GM21390 (cell line): ENCODE measurements at regions not wholly inside any gene's neighbourhood (a gene's known extent, or its start where the extent isn't known, plus 50 kb on each side); places are given as distances from the start of the nearest gene placed in this dataset.
"Not testable (repeated sequence)": the region's sequence is repeated elsewhere in the genome, so short reads cannot be mapped to it uniquely, and the experiment has no call there.

ENCODE experiments used
- ATAC-seq: cut with Tn5 transposase; IDR thresholded peaks from one replicate; pipeline ENCODE4 v1.9.1; 2021; ENCODE audit not compliant: unreplicated experiment

GRCh38 chr17:63019138-63019873 is 53.3 kb downstream of the TANC2 start:
- ATAC-seq = no peak

GRCh38 chr17:63022567-63022966 is 56.5 kb downstream of the TANC2 start:
- no peak for ATAC-seq

- no peak for ATAC-seq
These were observed 57.0 kb downstream of the TANC2 start for GRCh38 chr17:63023049-63023448.

GRCh38 chr17:63024201-63024600 is 58.2 kb downstream of the TANC2 start:
- ATAC-seq = no peak

GRCh38 chr17:63024716-63025115 is 58.7 kb downstream of the TANC2 start:
- no peak for ATAC-seq

- not testable (repeated sequence) for ATAC-seq
These were observed 59.6 kb downstream of the TANC2 start for GRCh38 chr17:63025637-63026036.

- ATAC-seq = no peak
These were observed 63.5 kb downstream of the TANC2 start for GRCh38 chr17:63029541-63029940.

- no peak for ATAC-seq
These were observed 66.1 kb downstream of the TANC2 start for GRCh38 chr17:63032142-63032541.

GRCh38 chr17:63033142-63033541 is 67.1 kb downstream of the TANC2 start:
- ATAC-seq = no peak

GRCh38 chr17:63035271-63035670 is 69.2 kb downstream of the TANC2 start:
- ATAC-seq = no peak

GRCh38 chr17:63035695-63036094 is 69.7 kb downstream of the TANC2 start:
- ATAC-seq = no peak

- ATAC-seq = no peak
These were observed 73.3 kb downstream of the TANC2 start for GRCh38 chr17:63039342-63039741.

GRCh38 chr17:63039899-63040602 is 74.0 kb downstream of the TANC2 start:
- no peak for ATAC-seq

GRCh38 chr17:63040816-63041215 is 74.8 kb downstream of the TANC2 start:
- no peak for ATAC-seq

- ATAC-seq = no peak
These were observed 75.2 kb downstream of the TANC2 start for GRCh38 chr17:63041251-63041650.

GRCh38 chr17:63041722-63042121 is 75.7 kb downstream of the TANC2 start:
- ATAC-seq = no peak

GRCh38 chr17:63042256-63042812 is 76.3 kb downstream of the TANC2 start:
- ATAC-seq = no peak

GRCh38 chr17:63057560-63057959 is 91.5 kb downstream of the TANC2 start:
- ATAC-seq = not testable (repeated sequence)

GRCh38 chr17:63066158-63066813 is 100.3 kb downstream of the TANC2 start:
- no peak for ATAC-seq

GRCh38 chr17:63069245-63069644 is 103.2 kb downstream of the TANC2 start:
- no peak for ATAC-seq

GRCh38 chr17:63070031-63070430 is 104.0 kb downstream of the TANC2 start:
- no peak for ATAC-seq

- no peak for ATAC-seq
These were observed 105.8 kb downstream of the TANC2 start for GRCh38 chr17:63071797-63072196.
